ENCODE measurements at regions not wholly inside any gene's neighbourhood (a gene's known extent, or its start where the extent isn't known, plus 50 kb on each side); places are given as distances from the start of the nearest gene placed in this dataset.
"Not testable (repeated sequence)": the region's sequence is repeated elsewhere in the genome, so short reads cannot be mapped to it uniquely, and the experiment has no call there.

DNA sequence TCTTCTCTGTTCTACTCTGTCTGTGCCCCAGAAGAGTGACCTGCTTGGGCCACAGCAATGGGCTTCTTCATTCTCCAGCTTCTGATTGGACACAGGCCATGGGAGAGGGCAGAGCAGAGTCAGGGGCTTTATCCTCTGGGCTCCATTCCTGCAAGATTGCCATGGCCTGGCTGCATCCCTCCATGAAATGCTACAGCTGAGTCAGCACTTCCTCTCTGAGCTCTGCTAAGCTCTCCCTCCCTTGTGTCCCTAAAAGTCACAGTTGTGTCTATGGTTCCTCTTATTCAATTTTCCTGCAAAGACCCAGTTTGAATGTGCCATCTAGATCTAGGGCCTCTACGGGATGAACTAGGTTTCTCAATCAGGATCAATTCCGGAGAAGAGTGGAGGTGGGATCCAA is 903.8 kb downstream of the TYW1 start:
- Mint-ChIP-seq H3K9me3 (ENCODE audit: unreplicated experiment) (peaks cover 1% of the 10 kb centered on the region), H3K4me3 (ENCODE audit: unreplicated experiment) (no peak overlapping the region), H3K27ac (ENCODE audit: unreplicated experiment) (no peak overlapping the region), H3K36me3 (ENCODE audit: unreplicated experiment) (peaks cover 7% of the 10 kb centered on the region), H3K4me1 (ENCODE audit: low read depth, unreplicated experiment) (no peaks in the 10 kb centered on the region), H3K27me3 (ENCODE audit: unreplicated experiment) (peaks cover 2% of the 10 kb centered on the region)
- TF ChIP-seq, protein P1, sequence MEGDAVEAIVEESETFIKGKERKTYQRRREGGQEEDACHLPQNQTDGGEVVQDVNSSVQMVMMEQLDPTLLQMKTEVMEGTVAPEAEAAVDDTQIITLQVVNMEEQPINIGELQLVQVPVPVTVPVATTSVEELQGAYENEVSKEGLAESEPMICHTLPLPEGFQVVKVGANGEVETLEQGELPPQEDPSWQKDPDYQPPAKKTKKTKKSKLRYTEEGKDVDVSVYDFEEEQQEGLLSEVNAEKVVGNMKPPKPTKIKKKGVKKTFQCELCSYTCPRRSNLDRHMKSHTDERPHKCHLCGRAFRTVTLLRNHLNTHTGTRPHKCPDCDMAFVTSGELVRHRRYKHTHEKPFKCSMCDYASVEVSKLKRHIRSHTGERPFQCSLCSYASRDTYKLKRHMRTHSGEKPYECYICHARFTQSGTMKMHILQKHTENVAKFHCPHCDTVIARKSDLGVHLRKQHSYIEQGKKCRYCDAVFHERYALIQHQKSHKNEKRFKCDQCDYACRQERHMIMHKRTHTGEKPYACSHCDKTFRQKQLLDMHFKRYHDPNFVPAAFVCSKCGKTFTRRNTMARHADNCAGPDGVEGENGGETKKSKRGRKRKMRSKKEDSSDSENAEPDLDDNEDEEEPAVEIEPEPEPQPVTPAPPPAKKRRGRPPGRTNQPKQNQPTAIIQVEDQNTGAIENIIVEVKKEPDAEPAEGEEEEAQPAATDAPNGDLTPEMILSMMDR (IDR thresholded peaks at IDR 0.05; ENCODE audit: partially characterized antibody, unreplicated experiment), result no peak
- no peak for DNase-seq

DNA sequence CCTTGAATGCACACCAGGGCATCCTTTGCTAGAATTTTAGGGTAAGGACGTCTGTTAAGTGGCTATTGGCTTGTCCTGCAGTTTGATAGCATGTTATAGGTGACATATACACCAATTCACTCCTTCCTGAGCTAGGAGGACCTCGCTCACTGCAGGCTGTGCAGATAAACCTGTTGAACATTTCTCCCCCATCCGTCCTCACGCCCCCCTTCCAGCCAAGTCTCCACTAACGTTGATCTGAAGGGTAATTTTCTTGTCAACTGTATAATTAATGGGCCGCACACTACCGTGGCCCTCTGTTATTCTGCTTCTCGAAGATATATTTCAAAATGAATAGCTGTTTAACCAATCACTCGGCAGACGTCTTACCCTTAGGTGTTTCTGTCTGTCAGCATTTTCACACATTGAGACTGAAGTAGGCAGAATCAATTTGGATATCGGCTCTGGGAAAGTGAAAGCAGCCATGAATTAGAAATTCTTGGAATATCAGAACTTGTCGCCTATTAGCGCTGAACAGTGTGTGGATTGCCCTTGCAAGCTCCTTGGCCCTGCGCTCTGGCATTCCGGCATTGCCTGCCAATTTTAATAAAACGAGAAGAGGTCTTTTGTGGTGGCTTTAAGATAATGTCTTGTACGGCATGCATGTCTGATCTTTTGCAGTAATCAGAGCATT is 905.3 kb downstream of the TYW1 start:
- TF ChIP-seq, protein P1 (IDR thresholded peaks at IDR 0.05; ENCODE audit: partially characterized antibody, unreplicated experiment), result no peak
- H3K27ac Mint-ChIP-seq (ENCODE audit: unreplicated experiment), result no peak overlapping the region
- no peaks in the 10 kb centered on the region for H3K9me3 Mint-ChIP-seq (ENCODE audit: unreplicated experiment)
- no peaks in the 10 kb centered on the region for H3K4me1 Mint-ChIP-seq (ENCODE audit: low read depth, unreplicated experiment)
- no peak for DNase-seq
- H3K27me3 Mint-ChIP-seq (ENCODE audit: unreplicated experiment), result peaks cover 2% of the 10 kb centered on the region
- peaks cover 7% of the 10 kb centered on the region for H3K36me3 Mint-ChIP-seq (ENCODE audit: unreplicated experiment)
- H3K4me3 Mint-ChIP-seq (ENCODE audit: unreplicated experiment), result no peak overlapping the region

DNA sequence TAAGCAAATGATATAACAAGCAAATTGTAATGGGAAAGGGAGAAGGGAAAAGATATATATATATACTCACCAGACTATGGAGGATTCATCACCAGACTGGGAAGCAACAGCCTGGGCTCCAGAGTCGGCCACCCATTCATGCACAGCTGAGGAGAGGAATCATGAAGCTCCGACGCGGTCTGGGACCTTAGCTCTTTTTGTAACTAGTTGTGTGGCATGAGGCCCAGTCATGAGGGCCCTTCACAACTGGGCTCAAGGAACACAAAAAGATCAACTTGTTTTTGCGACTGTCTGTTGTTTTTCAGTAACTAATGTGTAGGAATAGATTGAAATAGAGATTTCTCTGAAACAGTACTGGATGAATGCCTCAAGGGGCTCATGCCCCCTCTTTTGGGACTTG is 911.2 kb downstream of the TYW1 start:
- DNase-seq, result no peak
- Mint-ChIP-seq H3K4me3 (ENCODE audit: unreplicated experiment) (no peak overlapping the region), H3K27me3 (ENCODE audit: unreplicated experiment) (no peaks in the 10 kb centered on the region), H3K36me3 (ENCODE audit: unreplicated experiment) (no peaks in the 10 kb centered on the region), H3K4me1 (ENCODE audit: low read depth, unreplicated experiment) (no peaks in the 10 kb centered on the region), H3K27ac (ENCODE audit: unreplicated experiment) (no peak overlapping the region), H3K9me3 (ENCODE audit: unreplicated experiment) (peaks cover 2% of the 10 kb centered on the region)
- TF ChIP-seq, protein P1 (IDR thresholded peaks at IDR 0.05; ENCODE audit: partially characterized antibody, unreplicated experiment), result no peak

DNA sequence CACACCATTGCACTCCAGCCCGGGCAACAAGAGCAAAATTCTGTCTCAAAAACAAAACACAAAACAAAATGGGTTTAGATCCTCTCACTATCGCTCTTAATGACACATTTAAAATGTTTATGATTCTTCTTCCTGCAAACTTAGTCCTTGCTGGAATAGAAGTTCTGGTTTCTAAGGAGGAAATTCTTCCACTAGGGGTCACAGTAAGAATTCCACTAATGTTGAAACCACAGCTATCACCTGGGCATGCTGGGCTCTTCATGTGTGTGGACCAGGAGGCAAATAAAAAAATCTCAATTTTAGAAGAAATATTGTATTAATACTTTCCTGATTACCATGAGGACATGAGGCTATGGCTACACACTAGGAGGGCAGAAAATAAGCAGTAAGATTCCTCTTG is 915.8 kb downstream of the TYW1 start:
- TF ChIP-seq, protein P1 (IDR thresholded peaks at IDR 0.05; ENCODE audit: partially characterized antibody, unreplicated experiment), result no peak

DNA sequence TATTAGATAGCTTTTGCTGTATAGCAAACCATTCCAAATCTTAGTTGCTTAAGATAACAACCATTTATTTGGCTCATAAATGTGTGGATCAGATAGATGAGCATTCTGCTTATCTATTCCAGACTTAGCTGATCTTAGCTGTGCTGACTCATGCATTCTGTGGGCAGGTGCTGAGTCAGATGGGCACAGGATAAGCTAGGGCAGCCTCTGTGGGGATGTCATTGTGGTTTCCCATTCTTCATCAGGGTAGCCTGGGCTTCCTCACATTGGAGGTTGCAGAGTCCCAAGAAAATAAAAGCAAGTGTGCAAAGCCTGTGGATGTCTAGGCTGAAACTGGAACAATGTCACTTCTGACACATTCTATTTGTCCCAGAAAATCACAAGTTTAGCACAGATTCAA is 917.0 kb downstream of the TYW1 start:
- Mint-ChIP-seq H3K4me3 (ENCODE audit: unreplicated experiment) (no peak overlapping the region), H3K9me3 (ENCODE audit: unreplicated experiment) (peaks cover 2% of the 10 kb centered on the region), H3K27ac (ENCODE audit: unreplicated experiment) (no peak overlapping the region), H3K27me3 (ENCODE audit: unreplicated experiment) (no peaks in the 10 kb centered on the region), H3K36me3 (ENCODE audit: unreplicated experiment) (no peaks in the 10 kb centered on the region), H3K4me1 (ENCODE audit: low read depth, unreplicated experiment) (no peaks in the 10 kb centered on the region)
- DNase-seq, result no peak
- TF ChIP-seq, protein P1 (IDR thresholded peaks at IDR 0.05; ENCODE audit: partially characterized antibody, unreplicated experiment), result no peak

More for the DNA sequence above, 915.8 kb downstream of the TYW1 start:
- H3K27me3 Mint-ChIP-seq (ENCODE audit: unreplicated experiment), result no peaks in the 10 kb centered on the region
- H3K4me3 Mint-ChIP-seq (ENCODE audit: unreplicated experiment), result no peak overlapping the region
- H3K9me3 Mint-ChIP-seq (ENCODE audit: unreplicated experiment), result no peaks in the 10 kb centered on the region
- no peak overlapping the region for H3K27ac Mint-ChIP-seq (ENCODE audit: unreplicated experiment)
- no peak for DNase-seq
- no peaks in the 10 kb centered on the region for H3K4me1 Mint-ChIP-seq (ENCODE audit: low read depth, unreplicated experiment)
- H3K36me3 Mint-ChIP-seq (ENCODE audit: unreplicated experiment), result no peaks in the 10 kb centered on the region

DNA sequence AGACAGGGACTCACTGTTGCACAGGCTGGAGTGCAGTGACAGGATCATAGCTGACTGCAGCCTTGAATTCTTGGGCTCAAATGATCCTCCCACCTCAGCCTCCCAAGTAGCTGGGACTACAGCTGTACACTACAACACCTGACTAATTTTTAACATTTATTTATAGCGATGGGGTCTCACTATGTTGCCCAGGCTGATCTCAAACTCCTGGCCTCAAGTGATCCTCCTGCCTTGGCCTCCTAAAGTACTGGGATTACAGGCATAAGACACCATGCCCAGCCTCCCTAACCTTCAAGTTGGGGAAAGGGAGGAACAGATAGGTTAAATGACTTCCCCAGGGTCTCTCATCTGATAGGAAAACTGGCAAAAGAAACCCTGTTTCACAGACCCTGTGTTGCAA is 919.5 kb downstream of the TYW1 start:
- not testable (repeated sequence) for DNase-seq; H3K4me1 Mint-ChIP-seq (ENCODE audit: low read depth, unreplicated experiment); H3K4me3 Mint-ChIP-seq (ENCODE audit: unreplicated experiment); H3K36me3 Mint-ChIP-seq (ENCODE audit: unreplicated experiment); H3K27ac Mint-ChIP-seq (ENCODE audit: unreplicated experiment); H3K9me3 Mint-ChIP-seq (ENCODE audit: unreplicated experiment); H3K27me3 Mint-ChIP-seq (ENCODE audit: unreplicated experiment)
